ENCODE measurements at regions not wholly inside any gene's neighbourhood (a gene's known extent, or its start where the extent isn't known, plus 50 kb on each side); places are given as distances from the start of the nearest gene placed in this dataset.

DNA sequence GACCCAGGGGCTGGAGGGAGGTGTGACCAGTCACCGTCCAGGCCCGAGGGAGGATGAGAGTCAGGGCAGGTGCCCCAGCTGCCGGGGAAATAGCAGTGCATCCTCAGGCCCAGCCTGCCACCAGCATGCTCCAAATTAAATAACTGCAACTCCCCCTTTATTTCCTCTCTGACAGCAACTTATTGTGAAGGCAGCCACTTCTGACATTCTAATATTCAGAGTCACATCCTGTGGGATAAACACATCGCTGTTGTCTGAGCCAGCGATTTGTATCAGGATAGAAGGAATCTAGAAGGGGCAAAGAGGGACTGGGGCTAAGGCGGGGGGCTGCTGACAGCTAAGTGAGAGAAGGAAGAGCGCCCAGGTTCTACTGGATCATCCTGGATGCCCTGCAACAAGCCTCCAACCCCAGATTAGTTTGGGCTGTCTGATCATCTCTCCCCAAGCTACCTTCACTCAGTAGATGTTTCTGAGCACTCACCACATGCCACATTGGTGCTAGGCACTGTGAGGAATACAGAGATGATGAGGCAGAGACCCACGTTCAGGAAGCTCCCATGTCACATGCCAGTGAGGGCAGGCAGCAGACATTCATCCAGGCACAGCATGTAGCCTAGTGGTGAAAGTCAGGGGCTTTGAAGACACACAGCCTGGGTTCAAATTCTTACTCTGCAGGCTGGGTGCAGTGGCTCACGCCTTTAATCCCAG lies 214.1 kb downstream of the BUD13 start:
- no peak overlapping the region for H3K4me3 ChIP-seq (ENCODE audit: low read depth, low read length)
- TF ChIP-seq, protein P1, sequence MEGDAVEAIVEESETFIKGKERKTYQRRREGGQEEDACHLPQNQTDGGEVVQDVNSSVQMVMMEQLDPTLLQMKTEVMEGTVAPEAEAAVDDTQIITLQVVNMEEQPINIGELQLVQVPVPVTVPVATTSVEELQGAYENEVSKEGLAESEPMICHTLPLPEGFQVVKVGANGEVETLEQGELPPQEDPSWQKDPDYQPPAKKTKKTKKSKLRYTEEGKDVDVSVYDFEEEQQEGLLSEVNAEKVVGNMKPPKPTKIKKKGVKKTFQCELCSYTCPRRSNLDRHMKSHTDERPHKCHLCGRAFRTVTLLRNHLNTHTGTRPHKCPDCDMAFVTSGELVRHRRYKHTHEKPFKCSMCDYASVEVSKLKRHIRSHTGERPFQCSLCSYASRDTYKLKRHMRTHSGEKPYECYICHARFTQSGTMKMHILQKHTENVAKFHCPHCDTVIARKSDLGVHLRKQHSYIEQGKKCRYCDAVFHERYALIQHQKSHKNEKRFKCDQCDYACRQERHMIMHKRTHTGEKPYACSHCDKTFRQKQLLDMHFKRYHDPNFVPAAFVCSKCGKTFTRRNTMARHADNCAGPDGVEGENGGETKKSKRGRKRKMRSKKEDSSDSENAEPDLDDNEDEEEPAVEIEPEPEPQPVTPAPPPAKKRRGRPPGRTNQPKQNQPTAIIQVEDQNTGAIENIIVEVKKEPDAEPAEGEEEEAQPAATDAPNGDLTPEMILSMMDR (IDR thresholded peaks at IDR 0.05; ENCODE audit: borderline replicate concordance, insufficient read depth, low read depth, low read length) = no peak

DNA sequence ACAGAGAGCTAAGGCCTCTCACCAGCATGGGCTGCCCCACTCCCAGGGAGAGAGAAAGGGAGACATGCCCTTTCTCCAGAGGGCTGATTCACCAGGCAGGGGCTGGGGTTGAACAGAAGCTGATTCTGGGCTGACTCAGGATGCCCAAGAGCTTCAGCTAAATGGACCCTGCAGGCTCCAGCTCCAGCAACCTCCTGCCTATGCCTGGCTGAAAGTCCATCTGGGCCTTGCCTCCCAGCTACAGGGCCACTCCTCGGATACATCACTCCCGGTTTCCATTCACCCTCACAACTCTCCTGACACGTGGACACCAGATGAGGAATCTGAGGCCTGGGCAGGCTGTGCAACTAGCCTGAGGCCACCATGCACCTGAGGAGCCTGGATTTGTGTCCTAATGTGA lies 215.5 kb downstream of the BUD13 start:
- TF ChIP-seq, protein P1 (IDR thresholded peaks at IDR 0.05; ENCODE audit: borderline replicate concordance, insufficient read depth, low read depth, low read length) = no peak
- no peak overlapping the region for H3K4me3 ChIP-seq (ENCODE audit: low read depth, low read length)

DNA sequence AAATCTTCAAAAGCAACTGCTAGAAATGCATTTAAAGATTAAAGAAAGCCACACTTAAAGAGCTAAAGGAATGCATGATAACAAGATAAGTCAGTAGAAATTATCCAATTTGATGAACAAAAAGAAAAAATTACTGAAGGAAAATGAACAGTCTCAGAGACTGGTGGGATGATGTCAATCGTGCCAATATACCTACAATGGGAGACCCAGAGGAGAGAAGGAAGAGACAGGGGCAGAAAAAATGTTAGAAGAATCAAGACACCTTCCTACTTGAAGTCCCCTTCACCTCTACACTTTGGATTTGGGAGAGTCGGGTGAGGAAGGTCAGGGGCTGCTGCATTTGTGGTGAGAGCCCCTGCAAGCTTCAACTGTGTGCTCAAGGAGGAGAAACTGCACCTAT lies 216.3 kb downstream of the BUD13 start:
- TF ChIP-seq, protein P1 (IDR thresholded peaks at IDR 0.05; ENCODE audit: borderline replicate concordance, insufficient read depth, low read depth, low read length) = no peak
- no peak overlapping the region for H3K4me3 ChIP-seq (ENCODE audit: low read depth, low read length)

DNA sequence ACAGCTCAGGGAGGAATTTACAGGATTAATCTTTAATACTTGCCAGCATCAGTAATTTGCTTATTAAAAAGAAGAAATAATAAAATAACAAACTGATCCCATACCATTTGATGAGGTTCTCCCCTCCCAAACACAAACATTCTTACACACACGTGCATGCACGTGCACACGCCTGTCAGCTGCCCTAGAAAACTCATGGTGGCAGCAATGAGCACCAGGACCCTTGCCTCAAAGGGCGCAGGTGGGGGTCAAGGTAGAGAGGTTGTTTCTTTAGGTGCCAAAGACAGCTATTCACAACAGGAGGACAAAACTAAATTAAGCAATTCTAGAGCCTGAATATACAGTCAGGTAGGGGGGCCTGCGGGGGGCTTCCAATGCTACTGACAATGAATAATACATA lies 219.3 kb downstream of the BUD13 start:
- H3K4me3 ChIP-seq (ENCODE audit: low read depth, low read length) = no peak overlapping the region
- TF ChIP-seq, protein P1 (IDR thresholded peaks at IDR 0.05; ENCODE audit: borderline replicate concordance, insufficient read depth, low read depth, low read length) = no peak

DNA sequence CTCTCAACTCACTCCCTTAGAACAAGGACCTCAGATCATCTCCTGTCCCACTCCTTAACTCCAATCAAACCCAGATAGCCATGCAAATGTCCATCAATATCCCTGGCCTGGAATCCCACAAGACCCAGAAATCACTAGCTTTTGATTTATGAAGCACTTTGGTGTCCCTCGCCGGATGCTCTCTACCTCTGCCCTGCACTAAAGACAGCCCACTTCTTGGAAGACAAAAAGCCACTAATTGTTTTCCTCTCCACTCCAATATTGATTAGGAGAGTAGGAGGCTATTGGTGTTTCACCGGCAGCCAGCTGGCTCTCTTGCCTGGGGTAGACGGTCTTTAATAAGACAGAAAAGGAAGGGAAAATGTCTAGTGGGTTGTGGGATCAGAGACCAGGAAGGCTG lies 221.2 kb downstream of the BUD13 start:
- TF ChIP-seq, protein P1 (IDR thresholded peaks at IDR 0.05; ENCODE audit: borderline replicate concordance, insufficient read depth, low read depth, low read length) = no peak

DNA sequence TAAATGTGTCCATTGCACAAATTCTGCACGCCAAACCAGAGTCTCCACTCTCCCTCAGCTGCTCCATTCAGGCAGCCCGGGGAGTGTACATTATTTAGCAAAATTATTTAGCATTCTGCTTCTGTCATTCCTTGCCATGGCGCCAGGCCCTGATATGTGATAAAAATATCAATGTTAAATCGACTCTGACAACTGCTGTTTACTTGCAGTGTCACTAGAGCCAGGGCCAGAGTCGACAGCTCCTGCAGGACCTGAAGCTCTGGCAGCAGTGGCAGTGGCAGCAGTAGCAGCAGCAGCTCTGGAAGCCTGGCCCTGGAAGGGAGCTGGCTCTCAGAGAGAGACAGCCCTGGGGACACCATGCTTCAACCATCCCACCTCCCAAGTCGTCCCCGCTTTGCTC lies 224.5 kb downstream of the BUD13 start:
- no peak overlapping the region for H3K4me3 ChIP-seq (ENCODE audit: low read depth, low read length)
- TF ChIP-seq, protein P1 (IDR thresholded peaks at IDR 0.05; ENCODE audit: borderline replicate concordance, insufficient read depth, low read depth, low read length) = no peak

More for the DNA sequence above, 221.2 kb downstream of the BUD13 start:
- no peak overlapping the region for H3K4me3 ChIP-seq (ENCODE audit: low read depth, low read length)

DNA sequence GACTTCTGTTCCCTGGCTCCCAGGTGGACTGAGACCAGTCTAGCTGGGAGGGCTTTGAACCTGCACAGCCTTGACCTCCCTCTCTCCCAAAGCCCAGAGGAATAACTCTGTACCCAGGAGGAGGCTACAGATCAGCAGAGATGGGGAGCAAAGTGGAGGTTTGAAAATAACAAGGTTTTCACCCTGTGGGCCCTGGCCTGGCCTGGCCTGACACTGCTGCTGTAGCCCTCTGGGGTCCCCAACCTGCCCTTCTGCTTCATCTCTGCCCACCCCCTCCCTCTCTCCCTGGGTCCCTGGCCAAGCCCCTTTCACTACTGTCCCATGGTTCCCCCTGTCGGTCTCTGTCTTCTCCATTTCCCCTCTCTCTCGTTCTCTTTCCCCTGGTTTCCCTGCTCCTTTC lies 225.2 kb downstream of the BUD13 start:
- TF ChIP-seq, protein P1 (IDR thresholded peaks at IDR 0.05; ENCODE audit: borderline replicate concordance, insufficient read depth, low read depth, low read length) = no peak
- H3K4me3 ChIP-seq (ENCODE audit: low read depth, low read length) = no peak overlapping the region

All from GM12875 (cell line).